CD14-positive monocyte (primary cell): ENCODE measurements at regions not wholly inside any gene's neighbourhood (a gene's known extent, or its start where the extent isn't known, plus 50 kb on each side); places are given as distances from the start of the nearest gene placed in this dataset.
A peak's percentile ranks its signal among the peaks of the same experiment; 100 is the strongest.

Experiments
- DNase-seq, 3 donors: peaks; one replicate each; pipeline ENCODE4 v3.0.0-alpha.2; 2011 to 2022
- H2AFZ ChIP-seq: 2 replicates; pipeline ENCODE4 v1.6.0; 2012; ENCODE audit warnings: mild to moderate bottlenecking, low read depth, low read length, inconsistent platforms; ENCODE audit not compliant: insufficient read depth, poor library complexity, severe bottlenecking
- H3K27ac ChIP-seq, 2 donors: 1 replicate in 1 of 2; 2 replicates in 1 of 2; pipeline ENCODE4 v1.5.1; 2012 to 2013; ENCODE audit warnings: low read length in 2 of 2, control low read depth in 1 of 2, inconsistent platforms in 1 of 2, low read depth in 1 of 2, mild to moderate bottlenecking in 1 of 2
- H3K27me3 ChIP-seq, 2 donors: one replicate each; pipeline versions ENCODE4 v1.6.0 to v1.6.1; 2011 to 2013; ENCODE audit warnings: low read length in 2 of 2; ENCODE audit not compliant: control insufficient read depth in 2 of 2, insufficient read depth in 2 of 2
- H3K36me3 ChIP-seq, 2 donors: replicated peaks in 1 of 2; 1 replicate in 1 of 2; 2 replicates in 1 of 2; pipeline versions ENCODE4 v1.5.1 to v1.6.1; 2012 to 2013; ENCODE audit warnings: low read length in 2 of 2, control low read depth in 1 of 2, inconsistent platforms in 1 of 2, mild to moderate bottlenecking in 1 of 2; ENCODE audit not compliant: insufficient read depth in 2 of 2, control insufficient read depth in 1 of 2
- H3K4me1 ChIP-seq, 2 donors: 1 replicate in 1 of 2; 2 replicates in 1 of 2; pipeline versions ENCODE4 v1.5.1 to v1.6.1; 2012 to 2013; ENCODE audit warnings: low read length in 2 of 2, control low read depth in 1 of 2, inconsistent platforms in 1 of 2, mild to moderate bottlenecking in 1 of 2, moderate library complexity in 1 of 2; ENCODE audit not compliant: insufficient read depth in 2 of 2, control insufficient read depth in 1 of 2
- H3K4me2 ChIP-seq: replicated peaks from 2 replicates; pipeline ENCODE3; 2012; ENCODE audit warnings: low read length, moderate library complexity, mild to moderate bottlenecking; ENCODE audit not compliant: poor library complexity, severe bottlenecking; ENCODE audit errors: extremely low read depth
- H3K4me3 ChIP-seq, 3 experiments: fragments of 200-600 bp in 1 of 3; sonication (generic) in 1 of 3; replicated peaks in 1 of 3; 1 replicate in 2 of 3; 2 replicates in 1 of 3; pipeline ENCODE4 v1.5.1; 2011 to 2013; ENCODE audit warnings: low read length in 3 of 3, mild to moderate bottlenecking in 3 of 3, control low read depth in 2 of 3, low read depth in 2 of 3, inconsistent platforms in 1 of 3, moderate library complexity in 1 of 3
- H3K79me2 ChIP-seq: 2 replicates; pipeline ENCODE4 v1.6.0; 2012; ENCODE audit warnings: mild to moderate bottlenecking, control low read depth, inconsistent platforms, low read length, moderate library complexity; ENCODE audit not compliant: insufficient read depth
- H3K9ac ChIP-seq: 2 replicates; pipeline ENCODE4 v1.6.0; 2017; ENCODE audit warnings: low read length, mild to moderate bottlenecking; ENCODE audit not compliant: insufficient read depth, poor library complexity, severe bottlenecking
- H3K9me3 ChIP-seq, 2 donors: replicated peaks in 1 of 2; 1 replicate in 1 of 2; 2 replicates in 1 of 2; pipeline versions ENCODE4 v1.5.1 to v1.6.1; 2012 to 2013; ENCODE audit warnings: low read length in 2 of 2, control low read depth in 1 of 2; ENCODE audit not compliant: control insufficient read depth in 1 of 2, insufficient read depth in 1 of 2
- H4K20me1 ChIP-seq: 2 replicates; pipeline ENCODE4 v1.6.0; 2012; ENCODE audit warnings: mild to moderate bottlenecking, low read length, control low read depth, moderate library complexity; ENCODE audit not compliant: insufficient read depth
- H3K27ac Mint-ChIP-seq, 7 donors: one replicate each; pipeline ENCODE4 v1.8.0; 2020; ENCODE audit warnings: mild to moderate bottlenecking in 7 of 7, mixed read lengths in 7 of 7, moderate library complexity in 6 of 7, inconsistent platforms in 2 of 7
- H3K27me3 Mint-ChIP-seq, 3 donors: one replicate each; pipeline ENCODE4 v1.8.0; 2021 to 2022; ENCODE audit warnings: low read depth in 3 of 3, mild to moderate bottlenecking in 3 of 3, mixed read lengths in 3 of 3, moderate library complexity in 3 of 3, inconsistent platforms in 1 of 3
- H3K36me3 Mint-ChIP-seq, 2 donors: one replicate each; pipeline ENCODE4 v1.8.0; 2020; ENCODE audit warnings: mixed read lengths in 2 of 2, inconsistent platforms in 1 of 2, mild to moderate bottlenecking in 1 of 2
- H3K4me1 Mint-ChIP-seq: one replicate; pipeline ENCODE4 v1.8.0; 2020; ENCODE audit warnings: mild to moderate bottlenecking, mixed read lengths
- H3K4me3 Mint-ChIP-seq, 2 donors: one replicate each; pipeline ENCODE4 v1.8.0; 2020; ENCODE audit warnings: mild to moderate bottlenecking in 2 of 2, mixed read lengths in 2 of 2, moderate library complexity in 1 of 2
- H3K9me3 Mint-ChIP-seq, 7 donors: one replicate each; pipeline ENCODE4 v1.8.0; 2020 to 2022; ENCODE audit warnings: mixed read lengths in 7 of 7, mild to moderate bottlenecking in 6 of 7, moderate library complexity in 6 of 7, inconsistent platforms in 2 of 7
- WGBS: methylation state at CpG from one replicate; pipeline ENCODE4 v1.1.5; 2013; ENCODE audit warnings: missing lambda C conversion rate; ENCODE audit not compliant: insufficient coverage; 5-methylcytosine and 5-hydroxymethylcytosine counted together
- intact Hi-C, 2 donors: fragments of 100-400 bp; cut with micrococcal nuclease; formaldehyde crosslinking; loops; one replicate each; pipeline versions ENCODE4 v1.15.0 to v1.15.1; 2023
- TF ChIP-seq, protein P1 (sequence below): fragments of 200-600 bp; IDR thresholded peaks from one replicate; pipeline ENCODE4 v1.8.0; 2022; ENCODE audit warnings: antibody characterized with exemption, mild to moderate bottlenecking

DNA sequence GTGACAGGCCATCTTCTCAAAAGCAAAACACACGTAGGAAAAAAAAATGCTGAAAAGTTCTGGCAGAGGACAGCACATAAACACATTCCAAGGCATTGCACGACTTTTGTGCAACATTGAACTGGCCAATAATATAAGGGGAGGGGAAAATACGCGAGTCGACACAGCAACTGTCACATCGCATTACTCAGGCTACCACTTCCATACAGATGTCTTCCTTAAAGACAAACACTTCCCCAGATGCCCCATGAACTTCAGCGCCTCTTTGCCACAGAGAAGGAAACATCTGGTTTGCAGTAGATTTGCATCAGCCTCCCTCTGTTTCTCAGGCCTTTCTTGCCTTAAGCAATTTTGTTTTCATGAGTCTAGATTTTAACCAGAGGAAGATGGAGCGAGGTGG, 144.4 kb upstream of the IGF1R start:
- peak overlapping the region in 1 of 3 experiments; percentile 22 for H3K4me3 ChIP-seq
- H3K79me2 ChIP-seq, result no peaks in the 10 kb centered on the region
- H3K27ac Mint-ChIP-seq, result no peak overlapping the region
- peaks cover 9 to 24% of the 10 kb centered on the region in 2 donors for H3K4me1 ChIP-seq
- no peaks in the 10 kb centered on the region for H3K36me3 Mint-ChIP-seq
- peaks cover 0 to 4% (median 2%) of the 10 kb centered on the region in 3 donors for H3K27me3 Mint-ChIP-seq
- no peak overlapping the region for H3K9ac ChIP-seq
- intact Hi-C loops, result no loop called here
- TF ChIP-seq, protein P1, sequence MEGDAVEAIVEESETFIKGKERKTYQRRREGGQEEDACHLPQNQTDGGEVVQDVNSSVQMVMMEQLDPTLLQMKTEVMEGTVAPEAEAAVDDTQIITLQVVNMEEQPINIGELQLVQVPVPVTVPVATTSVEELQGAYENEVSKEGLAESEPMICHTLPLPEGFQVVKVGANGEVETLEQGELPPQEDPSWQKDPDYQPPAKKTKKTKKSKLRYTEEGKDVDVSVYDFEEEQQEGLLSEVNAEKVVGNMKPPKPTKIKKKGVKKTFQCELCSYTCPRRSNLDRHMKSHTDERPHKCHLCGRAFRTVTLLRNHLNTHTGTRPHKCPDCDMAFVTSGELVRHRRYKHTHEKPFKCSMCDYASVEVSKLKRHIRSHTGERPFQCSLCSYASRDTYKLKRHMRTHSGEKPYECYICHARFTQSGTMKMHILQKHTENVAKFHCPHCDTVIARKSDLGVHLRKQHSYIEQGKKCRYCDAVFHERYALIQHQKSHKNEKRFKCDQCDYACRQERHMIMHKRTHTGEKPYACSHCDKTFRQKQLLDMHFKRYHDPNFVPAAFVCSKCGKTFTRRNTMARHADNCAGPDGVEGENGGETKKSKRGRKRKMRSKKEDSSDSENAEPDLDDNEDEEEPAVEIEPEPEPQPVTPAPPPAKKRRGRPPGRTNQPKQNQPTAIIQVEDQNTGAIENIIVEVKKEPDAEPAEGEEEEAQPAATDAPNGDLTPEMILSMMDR, result no peak
- no peak for DNase-seq
- peaks cover 25% of the 10 kb centered on the region for H3K4me1 Mint-ChIP-seq
- H3K9me3 ChIP-seq, result peaks cover 0 to 10% of the 10 kb centered on the region in 2 donors
- no peak overlapping the region for H3K27ac ChIP-seq
- H3K36me3 ChIP-seq, result no peaks in the 10 kb centered on the region
- H3K4me3 Mint-ChIP-seq, result peak overlapping the region in 1 of 2 donors; percentile 61
- no peaks in the 10 kb centered on the region for H3K27me3 ChIP-seq
- 0% methylated on average over 3 of the region's 8 CpGs for WGBS
- H3K4me2 ChIP-seq, result peak overlapping the region; percentile 21
- H4K20me1 ChIP-seq, result no peaks in the 10 kb centered on the region
- peaks cover 3 to 8% (median 5%) of the 10 kb centered on the region in 7 donors for H3K9me3 Mint-ChIP-seq
- peak overlapping the region; percentile 46 for H2AFZ ChIP-seq

GRCh38 chr15:98504998-98505397, 143.3 kb upstream of the IGF1R start:
- peaks cover 0 to 8% of the 10 kb centered on the region in 2 donors for H3K9me3 ChIP-seq
- H4K20me1 ChIP-seq, result no peaks in the 10 kb centered on the region
- H3K27ac Mint-ChIP-seq, result no peak overlapping the region
- peaks cover 25% of the 10 kb centered on the region for H3K4me1 Mint-ChIP-seq
- no peak overlapping the region for H3K4me3 ChIP-seq
- H3K4me2 ChIP-seq, result no peak overlapping the region
- H2AFZ ChIP-seq, result no peak overlapping the region
- DNase-seq, result no peak
- H3K79me2 ChIP-seq, result no peaks in the 10 kb centered on the region
- H3K36me3 Mint-ChIP-seq, result no peaks in the 10 kb centered on the region
- peaks cover 0 to 5% (median 3%) of the 10 kb centered on the region in 7 donors for H3K9me3 Mint-ChIP-seq
- H3K27ac ChIP-seq, result no peak overlapping the region
- intact Hi-C loops, result no loop called here
- TF ChIP-seq, protein P1, result no peak
- peaks cover 1 to 4% (median 2%) of the 10 kb centered on the region in 3 donors for H3K27me3 Mint-ChIP-seq
- no peaks in the 10 kb centered on the region for H3K36me3 ChIP-seq
- no peaks in the 10 kb centered on the region for H3K27me3 ChIP-seq
- WGBS, result 90% methylated on average over 9 of the region's 9 CpGs
- H3K4me3 Mint-ChIP-seq, result no peak overlapping the region
- no peak overlapping the region for H3K9ac ChIP-seq
- peaks cover 9 to 24% of the 10 kb centered on the region in 2 donors for H3K4me1 ChIP-seq
